Hematopoietic multipotent progenitor cell treated with erythropoietin and hydrocortisone succinate and interleukin-3 and kit ligand, for 6 days (in vitro differentiated cells): ENCODE measurements at regions not wholly inside any gene's neighbourhood (a gene's known extent, or its start where the extent isn't known, plus 50 kb on each side); places are given as distances from the start of the nearest gene placed in this dataset.
"Not testable (repeated sequence)": the region's sequence is repeated elsewhere in the genome, so short reads cannot be mapped to it uniquely, and the experiment has no call there.

Experiments used
- DNase-seq: peaks from one replicate; pipeline ENCODE4 v3.0.0-alpha.2; 2015

- no peak for DNase-seq
Observed at GRCh38 chr2:133843551-133843950, 275.3 kb upstream of the NCKAP5 start.

GRCh38 chr2:133844214-133844892 is 276.1 kb upstream of the NCKAP5 start:
- DNase-seq, result peak; percentile 80

GRCh38 chr2:133846476-133846875 is 278.2 kb upstream of the NCKAP5 start:
- no peak for DNase-seq

GRCh38 chr2:133847591-133847990 is 279.3 kb upstream of the NCKAP5 start:
- no peak for DNase-seq

- DNase-seq, result no peak
Observed at GRCh38 chr2:133848111-133848649, 279.9 kb upstream of the NCKAP5 start.

- no peak for DNase-seq
Observed at GRCh38 chr2:133849341-133849740, 281.1 kb upstream of the NCKAP5 start.

- DNase-seq, result no peak
Observed at GRCh38 chr2:133854603-133855200, 286.4 kb upstream of the NCKAP5 start.

GRCh38 chr2:133855526-133855925 is 287.3 kb upstream of the NCKAP5 start:
- no peak for DNase-seq

- DNase-seq, result no peak
Observed at GRCh38 chr2:133856678-133857077, 288.4 kb upstream of the NCKAP5 start.

- no peak for DNase-seq
Observed at GRCh38 chr2:133859578-133859977, 291.3 kb upstream of the NCKAP5 start.

- no peak for DNase-seq
Observed at GRCh38 chr2:133862400-133862977, 294.2 kb upstream of the NCKAP5 start.

- DNase-seq, result no peak
Observed at GRCh38 chr2:133863106-133863800, 295.0 kb upstream of the NCKAP5 start.

- no peak for DNase-seq
Observed at GRCh38 chr2:133865141-133865540, 296.9 kb upstream of the NCKAP5 start.

- DNase-seq, result no peak
Observed at GRCh38 chr2:133867166-133867565, 298.9 kb upstream of the NCKAP5 start.

GRCh38 chr2:133871545-133872209 is 303.4 kb upstream of the NCKAP5 start:
- no peak for DNase-seq

- no peak for DNase-seq
Observed at GRCh38 chr2:133878326-133878725, 310.1 kb upstream of the NCKAP5 start.

- no peak for DNase-seq
Observed at GRCh38 chr2:133879703-133880102, 311.4 kb upstream of the NCKAP5 start.

- DNase-seq, result not testable (repeated sequence)
Observed at GRCh38 chr2:133882159-133882558, 313.9 kb upstream of the NCKAP5 start.

GRCh38 chr2:133884739-133885381 is 316.6 kb upstream of the NCKAP5 start:
- peak; percentile 13 for DNase-seq

- DNase-seq, result no peak
Observed at GRCh38 chr2:133885847-133886246, 317.6 kb upstream of the NCKAP5 start.

GRCh38 chr2:133886735-133887675 is 318.7 kb upstream of the NCKAP5 start:
- peak; percentile 74 for DNase-seq
